GM21529 (cell line): ENCODE measurements at regions not wholly inside any gene's neighbourhood (a gene's known extent, or its start where the extent isn't known, plus 50 kb on each side); places are given as distances from the start of the nearest gene placed in this dataset.

Experiments used
- ATAC-seq: cut with Tn5 transposase; IDR thresholded peaks from one replicate; pipeline ENCODE4 v1.9.1; 2021; ENCODE audit not compliant: unreplicated experiment

DNA sequence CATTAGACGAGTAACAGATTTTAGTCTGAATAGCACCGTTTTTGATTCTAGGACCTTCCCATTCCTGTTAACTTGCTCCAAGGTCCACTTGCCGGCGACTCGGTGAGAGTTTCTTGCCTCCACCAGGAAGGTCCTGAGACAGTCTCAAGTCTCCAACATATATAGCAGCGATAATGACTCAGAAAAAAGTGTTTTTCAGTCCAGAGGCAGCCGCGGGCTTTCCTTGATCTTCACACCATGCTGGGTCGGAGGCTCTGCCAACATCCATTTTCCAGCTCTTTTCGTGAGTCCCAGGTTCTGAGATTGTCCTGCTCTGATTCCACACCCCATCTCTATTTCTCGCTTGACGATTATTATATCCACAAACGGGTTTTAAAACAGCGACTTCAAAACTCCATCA is 170.5 kb downstream of the GPX5 start:
- ATAC-seq = no peak

DNA sequence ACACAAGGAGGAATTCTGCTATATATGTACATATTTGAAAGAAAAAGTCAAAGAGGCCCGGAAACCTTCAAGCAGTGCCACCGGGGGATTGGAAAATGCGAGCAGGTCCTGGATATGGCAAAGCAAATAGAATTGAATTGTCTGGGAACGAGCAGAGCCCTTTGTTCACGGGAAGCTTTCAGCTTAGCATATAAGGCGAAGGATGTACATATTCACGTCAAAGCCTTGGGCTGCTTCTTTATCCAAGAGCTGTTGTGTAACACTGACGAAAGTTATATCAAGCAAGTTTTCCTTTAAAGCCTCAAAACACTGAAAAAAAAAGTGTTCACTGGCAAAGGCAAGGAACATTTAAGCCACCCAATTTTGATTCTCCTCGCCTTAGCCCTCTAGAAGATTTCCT is 171.0 kb downstream of the GPX5 start:
- ATAC-seq = no peak

DNA sequence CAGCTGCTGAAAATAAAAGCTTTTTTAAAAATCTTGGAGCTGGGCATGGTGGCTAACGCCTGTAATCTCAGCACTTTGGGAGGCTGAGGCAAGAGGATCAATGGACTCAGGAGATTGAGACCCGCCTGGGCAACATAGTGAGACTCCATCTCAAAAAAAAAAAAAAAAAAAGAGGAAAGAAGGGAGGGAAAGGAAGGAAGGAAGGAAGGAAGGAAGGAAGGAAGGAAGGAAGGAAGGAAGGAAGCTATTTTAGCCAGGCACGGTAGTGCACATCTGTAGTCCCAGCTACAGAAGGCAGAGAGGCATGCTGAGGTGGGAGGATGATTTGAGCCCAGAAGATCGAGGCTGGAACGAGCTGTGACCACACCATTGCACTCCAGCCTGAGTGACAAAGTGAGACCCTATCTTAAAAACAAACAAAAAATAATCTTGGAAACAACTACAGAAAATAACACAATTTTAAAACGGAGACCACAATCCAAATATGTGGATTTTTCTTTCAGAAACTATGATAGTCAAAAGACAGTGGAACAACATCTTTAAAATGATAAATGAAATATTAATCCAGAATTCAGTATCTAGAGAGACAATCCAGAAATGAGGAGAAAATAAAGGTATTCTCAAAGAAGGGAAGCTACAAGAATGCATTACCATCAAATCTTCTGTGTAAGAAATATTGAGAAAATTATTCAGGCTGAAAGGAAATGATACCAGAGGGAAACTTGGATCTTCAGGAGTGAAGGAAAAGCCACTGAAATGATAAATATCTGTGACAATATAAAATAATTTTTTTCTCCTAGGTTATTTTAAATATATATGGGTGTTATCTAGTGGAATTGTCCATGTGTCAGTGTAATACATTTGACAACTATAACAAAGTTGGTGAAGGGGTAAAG is 182.0 kb downstream of the GPX5 start:
- ATAC-seq = no peak

DNA sequence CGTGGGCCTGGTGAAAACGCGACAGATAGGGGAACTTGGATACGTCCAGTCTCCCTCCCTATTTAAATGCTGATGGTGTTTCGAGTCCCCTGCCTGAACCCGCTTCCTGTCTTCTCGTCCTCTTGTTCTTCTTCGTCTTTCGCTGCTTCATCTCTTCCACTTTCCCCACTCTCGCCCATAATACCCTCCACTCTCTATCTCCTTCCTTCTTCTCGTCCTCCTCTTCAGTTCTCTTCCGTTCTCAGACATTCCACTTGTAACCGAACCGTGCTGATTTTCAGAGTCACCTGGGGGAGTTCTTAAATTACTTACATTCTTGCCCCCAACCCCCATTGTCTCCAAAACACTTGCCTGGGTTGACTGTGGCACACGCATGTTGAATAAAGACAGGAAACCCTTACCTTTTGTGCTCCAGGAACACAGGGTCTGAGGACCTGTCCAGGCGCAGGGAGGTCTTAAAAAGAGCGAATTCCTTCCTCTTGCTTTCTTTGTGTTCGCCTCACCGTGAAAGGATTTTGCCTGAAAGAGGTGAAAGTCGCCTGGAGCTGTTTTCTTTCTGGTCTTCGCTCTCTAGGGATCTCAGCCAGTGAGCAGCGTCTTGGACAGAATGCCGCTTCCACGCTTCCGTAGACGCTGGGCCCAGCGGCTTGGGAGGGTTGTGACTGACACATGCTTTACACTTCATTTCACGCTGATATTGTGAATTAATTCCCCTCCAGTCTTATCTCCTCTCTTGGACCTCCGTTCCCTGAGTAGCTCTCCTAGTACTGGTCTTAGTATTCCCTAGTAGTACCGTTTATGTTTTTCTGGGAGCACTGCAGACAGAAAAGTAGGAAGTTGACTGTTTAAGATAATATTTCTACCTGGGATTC is 184.0 kb downstream of the GPX5 start:
- ATAC-seq = no peak

DNA sequence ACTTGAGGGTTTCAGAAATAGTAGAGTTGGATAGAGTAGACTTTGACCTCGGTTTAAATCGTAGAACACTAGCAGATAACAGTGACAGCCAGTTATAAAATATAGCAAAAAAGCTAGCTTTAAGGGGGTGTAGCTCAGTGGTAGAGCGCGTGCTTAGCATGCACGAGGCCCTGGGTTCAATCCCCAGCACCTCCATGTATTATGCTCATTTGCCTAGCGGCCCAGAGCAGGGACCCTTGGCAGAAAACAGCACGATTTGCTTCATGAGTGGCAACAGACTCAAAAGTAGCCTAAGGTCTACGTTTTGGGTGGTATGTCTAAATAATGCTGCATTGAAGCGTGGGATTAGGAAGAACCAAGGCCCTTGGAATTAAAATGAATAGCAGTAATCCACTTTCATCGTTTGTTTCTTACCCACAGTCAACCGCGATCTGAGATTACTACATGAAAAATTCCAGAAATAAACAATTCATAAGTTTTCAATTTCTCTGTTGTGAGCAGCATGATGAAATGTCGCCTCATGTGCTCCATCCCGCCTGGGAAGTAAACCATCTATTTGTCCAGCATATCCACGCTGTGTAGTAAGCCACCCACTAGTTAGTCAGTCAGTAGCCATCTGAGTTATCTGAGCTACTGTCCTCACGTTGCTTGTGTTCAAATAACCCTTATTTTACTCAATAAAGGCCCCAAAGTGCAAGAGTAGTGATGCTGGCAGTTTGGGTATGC is 184.9 kb downstream of the GPX5 start:
- ATAC-seq = no peak

DNA sequence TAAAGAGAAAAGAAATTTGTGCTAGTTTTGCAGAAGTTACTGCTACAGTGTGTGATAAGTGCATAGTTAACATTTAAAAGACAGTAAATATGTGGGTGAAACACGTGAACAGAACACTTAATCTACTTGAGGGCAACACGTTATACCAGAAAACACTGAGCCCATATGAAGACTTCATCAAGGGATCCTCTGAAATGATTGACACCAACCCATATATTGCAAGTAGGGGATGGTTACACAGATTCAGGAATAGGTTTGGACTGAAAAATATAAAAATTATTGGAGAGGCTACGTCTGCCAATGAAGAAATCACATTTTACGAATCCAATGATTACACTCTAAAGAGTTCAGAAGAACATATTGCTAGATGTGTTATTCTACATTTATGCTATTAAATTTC is 185.6 kb downstream of the GPX5 start:
- ATAC-seq = no peak

DNA sequence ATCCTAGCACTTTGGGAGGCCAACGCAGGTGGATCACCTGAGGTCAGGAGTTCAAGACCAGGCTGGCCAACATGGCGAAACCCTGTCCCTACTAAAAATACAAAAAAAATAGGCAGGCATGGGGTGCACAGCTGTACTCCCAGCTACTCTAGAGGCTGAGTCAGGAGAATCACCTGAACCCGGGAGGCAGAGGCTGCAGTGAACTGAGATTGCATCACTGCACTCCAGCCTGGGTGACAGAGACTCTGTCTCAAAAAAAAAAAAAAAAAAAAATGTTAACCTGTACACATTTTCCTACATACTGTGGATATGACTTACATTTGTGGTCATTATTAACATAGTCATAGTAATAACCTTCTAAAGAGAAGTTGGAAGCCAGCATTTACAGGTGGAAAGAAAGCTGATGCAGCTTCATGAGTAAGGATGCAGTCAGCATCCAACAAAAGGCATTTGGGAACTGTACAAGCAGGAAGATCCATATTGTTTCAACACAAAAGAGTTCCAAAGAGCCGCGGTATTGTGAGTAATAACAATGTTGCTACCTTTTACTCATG is 186.2 kb downstream of the GPX5 start:
- no peak for ATAC-seq

DNA sequence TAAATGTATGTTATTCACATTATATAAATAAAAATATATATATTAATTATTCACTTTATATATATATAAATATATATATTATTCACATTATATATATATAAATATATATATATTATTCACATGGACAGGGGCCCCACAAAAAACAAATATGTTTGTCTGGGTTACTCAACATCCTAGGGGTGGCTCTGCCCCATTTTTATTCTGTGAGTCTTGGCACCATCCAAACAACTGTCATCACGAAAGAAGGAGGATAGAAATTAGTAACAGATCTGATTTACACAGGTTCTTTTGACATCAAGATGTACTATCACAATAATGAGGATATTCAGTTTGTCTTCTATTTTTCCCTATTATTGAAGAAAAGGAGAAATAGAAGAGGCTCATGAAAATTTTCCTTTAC is 187.3 kb downstream of the GPX5 start:
- no peak for ATAC-seq

DNA sequence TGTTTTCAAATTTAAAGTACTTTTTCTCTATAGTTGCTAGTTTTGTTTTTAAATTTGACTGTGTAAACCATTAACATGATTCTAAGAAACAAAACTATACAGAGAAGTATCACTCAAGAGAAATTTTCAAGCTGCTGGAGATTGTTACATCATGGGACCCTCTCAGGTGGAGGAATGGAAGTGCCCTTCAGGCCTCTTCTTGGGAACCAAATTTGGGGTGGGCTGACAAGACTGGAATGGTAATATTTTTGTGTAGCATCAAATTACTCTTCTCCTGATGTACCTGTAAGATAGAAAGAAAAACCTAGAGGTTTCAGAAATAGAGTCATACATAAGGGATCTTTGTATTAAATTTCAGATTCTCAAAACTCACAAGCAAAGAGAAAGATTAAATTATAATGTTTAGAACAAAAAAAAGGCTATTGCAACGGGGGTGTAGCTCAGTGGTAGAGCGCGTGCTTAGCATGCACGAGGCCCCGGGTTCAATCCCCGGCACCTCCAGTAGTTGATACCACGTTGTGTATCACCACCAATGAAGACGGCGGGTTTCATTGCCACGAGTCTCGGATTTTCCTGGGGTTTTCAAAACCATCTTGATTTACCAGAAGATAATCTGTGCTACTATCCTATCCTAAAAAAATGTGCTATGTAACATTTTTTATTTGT is 193.7 kb downstream of the GPX5 start:
- no peak for ATAC-seq

DNA sequence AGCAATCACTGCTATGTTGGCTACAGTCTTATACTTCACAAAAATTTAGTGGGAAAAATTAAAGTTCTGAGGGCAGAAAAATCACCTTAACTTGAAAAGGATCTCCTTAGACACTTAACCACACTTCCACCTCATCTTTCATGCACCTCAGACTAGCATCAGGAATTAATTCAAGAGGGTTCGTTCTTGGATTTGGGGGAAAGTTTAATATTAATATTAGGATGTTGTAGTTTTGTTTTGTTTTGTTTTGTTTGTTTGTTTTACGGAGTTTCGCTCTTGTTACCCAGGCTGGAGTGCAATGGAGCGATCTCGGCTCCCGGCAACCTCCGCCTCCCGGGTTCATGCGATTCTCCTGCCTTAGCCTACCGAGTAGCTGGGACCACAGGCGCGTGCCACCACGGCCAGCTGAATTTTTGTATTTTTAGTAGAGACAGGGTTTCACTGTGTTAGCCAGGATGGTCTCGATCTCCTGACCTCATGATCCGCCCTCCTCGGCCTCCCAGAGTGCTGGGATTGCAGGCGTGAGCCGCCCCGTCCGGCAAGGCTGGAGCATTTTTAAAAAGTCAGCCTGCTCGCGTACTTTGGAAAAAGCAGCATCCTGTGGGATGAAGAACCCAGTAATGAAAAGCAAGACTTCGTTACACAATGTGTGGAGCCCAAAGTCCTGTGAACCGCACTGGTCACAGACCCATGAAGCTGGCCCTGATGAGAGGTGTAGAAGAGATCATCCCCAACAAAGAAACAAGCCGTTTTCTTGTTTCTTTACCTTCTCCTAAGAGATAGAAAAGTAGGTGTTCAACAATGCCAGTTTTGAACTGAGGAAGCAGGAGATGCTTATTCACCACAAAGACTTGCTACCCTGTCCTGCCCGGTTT is 194.9 kb downstream of the GPX5 start:
- ATAC-seq = no peak

DNA sequence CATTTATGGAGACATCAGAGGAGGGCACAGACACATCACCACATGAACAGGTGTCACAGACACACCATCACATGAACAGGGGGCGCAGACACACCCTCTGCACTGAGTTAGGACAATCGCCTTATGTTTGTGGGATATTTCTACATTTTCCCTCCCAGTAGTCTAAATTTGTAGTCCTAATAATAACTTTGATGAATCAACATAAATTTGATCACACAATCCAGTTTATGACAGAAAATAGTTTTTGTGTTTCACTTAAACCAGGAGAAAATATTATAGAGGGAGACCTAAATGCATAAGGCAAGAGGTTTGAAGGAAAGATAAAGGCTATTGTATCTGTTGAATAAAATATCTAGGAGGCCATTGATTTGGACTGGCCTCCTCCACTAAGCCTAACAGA is 195.7 kb downstream of the GPX5 start:
- ATAC-seq = no peak

DNA sequence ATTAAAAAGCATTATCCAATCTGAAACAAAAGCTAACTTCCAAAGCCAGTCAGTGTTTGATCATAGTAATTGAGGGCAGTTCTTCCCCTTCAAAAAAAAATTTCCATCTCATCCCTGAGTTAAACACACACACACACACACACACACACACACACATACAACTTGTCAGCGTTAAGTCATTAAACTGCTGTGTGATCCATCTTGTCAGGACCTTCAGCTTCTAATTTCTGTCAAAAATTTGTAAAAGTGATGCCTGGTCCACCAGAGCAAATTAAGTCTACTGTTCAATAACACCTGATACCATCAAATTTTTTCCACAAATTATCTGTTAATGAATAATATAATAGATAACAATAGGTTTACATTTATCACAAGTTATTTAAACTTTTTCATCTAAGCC is 198.7 kb downstream of the GPX5 start:
- no peak for ATAC-seq

DNA sequence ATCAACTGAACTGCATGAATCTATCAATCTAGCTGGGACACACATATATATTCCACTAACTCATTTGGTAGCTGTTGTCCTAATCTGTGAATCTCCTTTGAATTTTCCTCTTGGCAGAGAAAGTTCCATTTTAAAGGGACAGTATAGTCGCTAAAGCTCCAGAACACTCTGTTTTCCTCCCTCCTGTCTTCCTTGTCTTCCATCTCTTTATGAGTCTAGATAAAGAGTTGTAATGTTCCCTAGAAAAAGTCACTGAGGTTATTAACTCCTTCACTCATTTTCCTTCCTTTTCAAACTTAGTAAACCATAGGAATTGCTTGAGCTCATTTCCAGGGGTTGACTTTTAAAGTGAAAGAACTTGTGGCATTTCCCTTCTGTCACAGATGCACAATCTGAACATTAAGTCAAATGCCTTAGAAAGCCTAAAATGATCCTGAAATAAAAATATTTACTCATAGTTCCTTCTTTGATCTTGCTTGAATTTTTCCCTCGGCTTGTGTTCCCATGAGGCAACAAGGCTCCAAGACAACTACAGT is 198.4 kb downstream of the TRIM27 start:
- no peak for ATAC-seq

DNA sequence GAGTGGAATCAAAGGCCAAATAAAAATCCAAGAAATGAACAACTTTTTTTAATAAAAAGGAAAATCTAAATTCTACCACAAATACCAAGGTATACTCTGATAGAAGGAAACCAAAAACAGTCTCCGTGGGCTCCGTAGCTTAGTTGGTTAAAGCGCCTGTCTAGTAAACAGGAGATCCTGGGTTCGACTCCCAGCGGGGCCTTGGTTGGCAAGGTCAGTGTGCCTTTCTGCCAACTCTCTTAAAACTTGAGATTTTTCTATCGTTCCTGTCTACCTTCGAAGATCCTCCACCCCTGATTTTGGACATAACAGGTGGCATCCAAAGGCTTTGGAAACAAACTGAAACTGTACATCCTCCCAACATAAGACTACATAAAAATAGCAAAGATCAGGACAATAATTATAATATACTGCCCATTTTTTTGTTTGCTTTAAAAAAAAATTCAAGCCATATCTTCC is 197.9 kb downstream of the TRIM27 start:
- ATAC-seq = no peak

DNA sequence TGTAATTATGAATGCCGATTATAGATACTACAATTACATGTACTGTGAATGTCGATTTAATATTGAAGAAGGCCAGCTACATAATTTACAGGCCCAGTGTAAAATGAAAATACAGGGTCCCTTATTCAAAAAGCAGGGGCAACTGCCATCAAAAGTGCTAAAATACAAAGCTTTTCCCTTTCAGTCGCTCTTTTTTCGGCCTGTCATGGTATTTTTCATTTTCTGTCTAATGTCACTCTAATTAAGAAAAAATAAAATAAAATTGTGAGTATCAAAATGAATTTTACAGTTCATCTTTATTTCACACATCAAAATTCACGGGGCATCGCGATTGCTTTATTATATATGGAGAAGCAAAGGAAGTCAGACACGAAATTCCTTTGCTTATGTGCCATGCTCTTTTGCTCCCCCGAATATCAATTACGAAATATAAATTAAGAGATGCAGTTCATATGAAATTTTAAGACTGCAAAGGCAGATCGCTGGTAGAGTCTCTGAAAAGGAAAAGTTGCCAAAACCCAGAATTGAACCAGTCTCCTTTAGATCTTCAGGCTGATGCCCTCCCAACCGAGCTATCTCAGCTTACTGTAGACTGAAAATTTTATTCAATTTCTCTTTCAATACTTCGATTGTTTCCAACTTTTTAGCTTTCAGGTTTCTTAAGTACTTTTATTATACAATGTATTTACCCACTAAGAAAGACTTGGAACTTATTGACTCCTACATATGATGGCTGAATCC is 197.0 kb downstream of the TRIM27 start:
- no peak for ATAC-seq

DNA sequence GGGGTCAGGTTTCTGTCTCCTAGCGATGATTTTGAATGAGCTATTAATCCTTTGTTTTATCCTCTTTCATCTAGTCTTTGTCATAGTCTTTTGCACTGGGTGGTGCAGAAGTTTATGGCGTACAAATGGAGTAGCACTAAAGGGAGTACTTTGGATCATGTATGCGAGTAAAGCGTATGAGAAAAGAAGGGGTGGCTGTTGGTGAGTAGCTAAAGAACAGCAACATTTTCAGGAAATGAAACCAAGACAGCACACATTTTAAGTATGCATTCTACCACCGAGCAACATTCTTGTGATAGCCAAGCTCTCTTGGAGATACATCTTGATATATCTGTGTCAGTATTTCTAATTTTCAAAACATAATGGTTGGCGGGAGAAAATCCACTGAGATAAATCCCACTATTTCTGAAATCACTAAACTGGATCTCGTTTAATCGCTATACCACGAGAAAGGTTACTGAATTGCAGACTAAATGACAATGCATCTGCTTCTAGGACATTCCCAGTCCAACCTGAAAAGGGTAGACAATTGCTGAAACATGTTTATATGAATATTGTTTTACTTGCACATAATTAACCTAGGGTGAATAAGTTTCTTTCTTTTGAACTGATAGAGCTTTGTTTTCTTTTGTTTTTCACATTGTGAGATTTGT is 196.1 kb downstream of the TRIM27 start:
- ATAC-seq = no peak

DNA sequence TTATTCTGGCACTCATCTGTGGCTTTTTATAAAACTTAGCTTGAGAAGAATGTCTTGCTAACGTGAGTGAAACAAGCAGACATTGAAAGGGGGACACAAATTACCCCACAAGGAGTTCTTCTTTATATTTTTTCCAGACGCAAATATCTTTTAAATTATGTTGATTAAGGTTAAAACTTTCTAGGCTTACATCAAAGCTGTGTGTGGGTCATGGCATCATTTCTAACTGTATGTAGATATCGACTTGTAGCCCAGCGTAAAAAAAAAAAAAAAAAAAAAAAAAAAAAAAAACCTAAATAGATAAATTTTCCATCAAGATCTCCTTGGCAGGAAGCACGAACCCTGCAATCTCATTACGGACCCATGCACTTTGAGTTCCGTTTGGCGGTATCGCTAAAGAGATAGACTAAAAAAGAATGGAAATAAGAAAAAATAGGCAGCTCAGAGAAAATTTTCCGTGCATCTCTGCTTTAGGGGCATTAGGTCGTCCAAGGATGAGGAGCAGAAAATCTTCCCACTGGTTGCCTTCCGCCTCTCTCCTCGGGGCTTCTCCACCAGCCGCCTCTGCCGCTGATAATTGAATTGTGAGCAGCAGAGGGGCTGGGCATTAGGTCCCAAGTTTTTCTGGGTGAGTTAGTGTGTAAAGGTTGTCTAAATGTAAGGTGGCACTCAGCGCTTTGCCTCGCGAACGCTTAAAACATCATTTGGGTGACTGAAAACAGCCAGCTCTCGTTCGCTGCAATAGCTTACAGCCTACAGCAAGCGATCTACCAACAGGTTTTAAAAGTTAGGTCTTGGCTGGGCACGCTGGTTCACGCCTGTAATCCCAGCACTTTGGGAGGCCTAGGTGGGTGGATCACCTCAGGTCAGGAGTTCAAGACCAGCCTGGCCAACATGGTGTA is 194.0 kb downstream of the TRIM27 start:
- ATAC-seq = no peak
